GM12878 (cell line): ENCODE measurements at regions not wholly inside any gene's neighbourhood (a gene's known extent, or its start where the extent isn't known, plus 50 kb on each side); places are given as distances from the start of the nearest gene placed in this dataset.

Experiments used
- ATAC-seq: fragments of 200-7000 bp; cut with Tn5 transposase; 3 replicates; pipeline ENCODE4 v1.9.1; 2020; ENCODE audit warnings: mild to moderate bottlenecking, moderate library complexity
- BruUV-seq: library from RNA; stranded (reverse); fragments of 400-500 nt; replicated peaks from 2 replicates; lab custom pipeline; 2021; lab: Mats Ljungman, UMichigan
- CTCF ChIA-PET: fragments of 300-600 bp; sonication (Branson Sonifier 250); formaldehyde crosslinking; extraction: SDS; loops from one replicate; lab custom pipeline; 2021; ENCODE audit warnings: inconsistent platforms; lab: Yijun Ruan, JAX
- POLR2A ChIA-PET: fragments of 350-600 bp; formaldehyde crosslinking; extraction: SDS; loops from one replicate; lab custom pipeline; 2021; ENCODE audit warnings: inconsistent platforms; lab: Charles Lee
- RAD21 ChIA-PET: fragments of 300-600 bp; sonication (Branson Sonifier 250); formaldehyde crosslinking; loops from one replicate; lab custom pipeline; 2023; ENCODE audit warnings: antibody characterized with exemption; ENCODE audit not compliant: unreplicated experiment; lab: Charles Lee
- SMC1A ChIA-PET: fragments of 300-600 bp; sonication (Branson Sonifier 250); formaldehyde crosslinking; loops from one replicate; lab custom pipeline; 2023; ENCODE audit not compliant: unreplicated experiment, uncharacterized antibody; lab: Charles Lee
- DNase-seq: peaks from one replicate; pipeline ENCODE4 v3.0.0-alpha.2; 2011; ENCODE audit warnings: low read depth, low spot score
- FAIRE-seq: peaks from 3 replicates; lab custom pipeline; 2011; peaks lifted over from hg19 to GRCh38; lab: Jason Lieb, UNC
- H2AFZ ChIP-seq: 2 replicates; pipeline ENCODE4 v1.6.0; 2011; ENCODE audit warnings: low read depth, low read length, control low read depth; ENCODE audit not compliant: control insufficient read depth
- H3K27ac ChIP-seq: 2 replicates; pipeline ENCODE4 v1.5.1; 2011; ENCODE audit warnings: control low read depth; ENCODE audit not compliant: control insufficient read depth, insufficient read depth
- H3K27me3 ChIP-seq, 2 experiments: replicated peaks in 1 of 2; 2 replicates each; pipeline versions ENCODE4 v1.6.0 to v1.6.1; 2011; ENCODE audit warnings: low read length in 1 of 2; ENCODE audit not compliant: control insufficient read depth in 2 of 2, insufficient read depth in 2 of 2
- H3K36me3 ChIP-seq, 2 experiments: 2 replicates each; pipeline ENCODE4 v1.5.1; 2011; ENCODE audit warnings: low read length in 1 of 2; ENCODE audit not compliant: control insufficient read depth in 2 of 2, insufficient read depth in 2 of 2
- H3K4me1 ChIP-seq: 2 replicates; pipeline ENCODE4 v1.6.1; 2011; ENCODE audit warnings: mild to moderate bottlenecking, low read length, moderate library complexity, mixed read lengths; ENCODE audit not compliant: control insufficient read depth, insufficient read depth
- H3K4me2 ChIP-seq: 2 replicates; pipeline ENCODE4 v1.6.0; 2011; ENCODE audit warnings: control low read depth; ENCODE audit not compliant: control insufficient read depth, insufficient read depth
- H3K4me3 ChIP-seq: fragments of 200-600 bp; sonication (generic); 2 replicates; pipeline ENCODE4 v1.5.1; 2016
- H3K79me2 ChIP-seq: 2 replicates; pipeline ENCODE4 v1.6.0; 2011; ENCODE audit warnings: low read length; ENCODE audit not compliant: control insufficient read depth, insufficient read depth
- H3K9ac ChIP-seq: 2 replicates; pipeline ENCODE4 v1.8.0; 2011; ENCODE audit warnings: low read length, control low read depth, mixed read lengths; ENCODE audit not compliant: control insufficient read depth, insufficient read depth
- H3K9me3 ChIP-seq: replicated peaks from 3 replicates; pipeline ENCODE4 v1.5.1; 2011; ENCODE audit warnings: mild to moderate bottlenecking, low read length; ENCODE audit not compliant: control insufficient read depth, insufficient read depth
- H4K20me1 ChIP-seq: 2 replicates; pipeline ENCODE4 v1.6.0; 2011; ENCODE audit not compliant: control insufficient read depth, insufficient read depth
- CREM ChIP-seq: IDR thresholded peaks from 2 replicates; pipeline ENCODE4 v1.6.1; 2014; ENCODE audit warnings: antibody characterized with exemption, low read depth
- EED ChIP-seq: sonication (generic); IDR thresholded peaks from 2 replicates; pipeline ENCODE4 v1.6.1; 2016; ENCODE audit warnings: antibody characterized with exemption, low read depth
- FOXM1 ChIP-seq: IDR thresholded peaks from 2 replicates; pipeline ENCODE4 v1.6.1; 2012; ENCODE audit warnings: low read depth, mild to moderate bottlenecking, inconsistent platforms, low read length, moderate library complexity
- JUNB ChIP-seq: IDR thresholded peaks from 2 replicates; pipeline ENCODE4 v1.6.1; 2016; ENCODE audit warnings: antibody characterized with exemption, mild to moderate bottlenecking
- NR2F1 ChIP-seq: fragments of 450-650 bp; conservative IDR thresholded peaks from 2 replicates; pipeline ENCODE4 v1.6.1; 2017; ENCODE audit warnings: mild to moderate bottlenecking
- YY1 ChIP-seq: IDR thresholded peaks from 2 replicates; pipeline ENCODE4 v1.6.1; 2011; ENCODE audit warnings: low read depth, mild to moderate bottlenecking, low read length
- ZNF384 ChIP-seq: IDR thresholded peaks from 2 replicates; pipeline ENCODE4 v1.6.1; 2012; ENCODE audit warnings: low read depth, mild to moderate bottlenecking, low read length, improper control_type of control experiment, borderline replicate concordance
- WGBS: methylation state at CpG from one replicate; pipeline ENCODE4 v1.1.6; 2016; ENCODE audit warnings: low lambda C conversion rate; ENCODE audit not compliant: insufficient replicate concordance, insufficient coverage; ENCODE audit errors: missing lambda C conversion rate; 5-methylcytosine and 5-hydroxymethylcytosine counted together
- in situ Hi-C: fragments of 300-500 bp; cut with MboI; formaldehyde crosslinking; loops from 9 replicates; pipeline ENCODE4 v1.14.3; 2018; ENCODE audit warnings: mixed read lengths
- intact Hi-C: fragments of 100-400 bp; cut with micrococcal nuclease; formaldehyde crosslinking; loops from one replicate; pipeline ENCODE4 v1.14.2; 2022; ENCODE audit not compliant: unreplicated experiment

GRCh38 chr11:116412118-116412889 is 360.5 kb downstream of the BUD13 start:
- Histone ChIP-seq H3K4me2 (no peak overlapping the region), H3K9ac (no peak overlapping the region), H3K27me3 (peaks cover 2 to 3% of the 10 kb centered on the region in 2 experiments; a peak in 2 of 4 replicates), H3K79me2 (no peaks in the 10 kb centered on the region), H4K20me1 (no peaks in the 10 kb centered on the region), H2AFZ (no peak overlapping the region), H3K4me3 (no peak overlapping the region), H3K36me3 (no peaks in the 10 kb centered on the region), H3K4me1 (no peaks in the 10 kb centered on the region), H3K27ac (no peak overlapping the region), H3K9me3 (no peaks in the 10 kb centered on the region)
- FAIRE-seq (no peak), DNase-seq (no peak), ATAC-seq (no peak)
- ChIA-PET RAD21 (no interaction called here), POLR2A (no interaction called here), SMC1A (no interaction called here), CTCF (no interaction called here)
- in situ Hi-C loops, result no loop called here
- no TSS peak for BruUV-seq
- TF ChIP-seq ZNF384 (no peak), NR2F1 (no peak), FOXM1 (no peak), YY1 (no peak), EED (no peak), CREM (no peak)
- WGBS, result 19% methylated on average over 6 of the region's 6 CpGs
- intact Hi-C loops, result no loop called here

- in situ Hi-C loops, result no loop called here
- intact Hi-C loops, result no loop called here
These were observed 363.5 kb downstream of the BUD13 start for GRCh38 chr11:116409238-116409637.

More at GRCh38 chr11:116409238-116409637, 363.5 kb downstream of the BUD13 start:
- no peak overlapping the region for H3K4me2 ChIP-seq
- no peak overlapping the region for H2AFZ ChIP-seq
- no peaks in the 10 kb centered on the region for H3K36me3 ChIP-seq
- no peaks in the 10 kb centered on the region for H3K79me2 ChIP-seq
- no peak overlapping the region for H3K27ac ChIP-seq
- H3K4me1 ChIP-seq, result no peaks in the 10 kb centered on the region
- DNase-seq (no peak), ATAC-seq (no peak), FAIRE-seq (no peak)
- no peaks in the 10 kb centered on the region for H4K20me1 ChIP-seq
- H3K4me3 ChIP-seq, result no peak overlapping the region
- ChIA-PET POLR2A (no interaction called here), CTCF (no interaction called here), SMC1A (no interaction called here), RAD21 (no interaction called here)
- BruUV-seq, result no TSS peak
- no peak for TF ChIP-seq JUNB
- no peak overlapping the region for H3K9ac ChIP-seq
- peaks cover 0 to 3% of the 10 kb centered on the region in 2 experiments; a peak in 2 of 4 replicates for H3K27me3 ChIP-seq
- H3K9me3 ChIP-seq, result no peaks in the 10 kb centered on the region
- WGBS, result 5% methylated on average over 4 of the region's 4 CpGs
